ENCODE measurements at regions not wholly inside any gene's neighbourhood (a gene's known extent, or its start where the extent isn't known, plus 50 kb on each side); places are given as distances from the start of the nearest gene placed in this dataset.

DNA sequence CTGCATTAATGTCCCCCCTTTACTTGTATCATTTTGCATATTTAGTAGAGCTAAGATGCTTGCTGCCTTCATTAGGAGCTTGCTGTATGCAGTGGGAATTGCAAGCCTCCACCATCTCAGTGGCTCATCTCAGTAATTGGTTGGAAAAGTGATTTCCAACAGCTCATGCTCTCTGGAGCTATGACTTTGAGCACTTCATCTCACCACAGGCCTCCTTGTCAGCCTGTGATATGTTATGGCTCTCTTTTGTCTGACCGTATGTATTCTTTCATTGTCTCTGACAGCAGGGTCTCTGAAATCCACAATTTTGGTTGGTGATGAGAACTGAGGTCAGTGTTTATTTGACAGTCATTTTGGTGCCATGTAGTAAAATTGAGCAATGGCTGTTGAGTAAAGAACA lies 345.1 kb downstream of the FAT3 start:
- no peaks in the 10 kb centered on the region for H3K36me3 ChIP-seq (ENCODE audit: control insufficient read depth in 2 of 2, insufficient read depth in 2 of 2, low read length in 2 of 2)
- H3K4me1 ChIP-seq (ENCODE audit: control insufficient read depth in 2 of 2, insufficient read depth in 2 of 2, low read length in 2 of 2): no peaks in the 10 kb centered on the region

DNA sequence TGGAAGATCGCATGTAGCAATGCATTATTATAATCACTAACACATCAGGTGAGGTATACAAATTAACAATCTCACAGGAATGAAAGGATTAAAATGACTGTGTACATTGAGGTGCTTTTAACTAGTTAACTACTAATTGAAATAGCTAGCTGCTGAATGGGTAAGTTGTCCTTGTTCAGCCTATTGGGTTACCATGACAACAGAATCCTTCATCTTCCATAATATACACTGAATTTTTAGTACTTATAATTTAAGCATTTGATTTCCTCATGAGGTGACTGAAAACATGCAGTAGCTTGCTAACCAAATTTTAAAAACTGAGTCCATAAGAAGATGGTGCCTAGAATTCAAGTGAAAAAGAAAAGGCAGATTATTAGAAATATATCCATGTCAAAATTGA lies 347.9 kb downstream of the FAT3 start:
- Histone ChIP-seq H3K36me3 (ENCODE audit: control insufficient read depth in 2 of 2, insufficient read depth in 2 of 2, low read length in 2 of 2) (no peaks in the 10 kb centered on the region), H3K9ac (ENCODE audit: low read depth in 1 of 2, low read length in 2 of 2) (no peak overlapping the region), H3K27ac (ENCODE audit: low read depth in 2 of 2, low read length in 2 of 2) (no peak overlapping the region), H3K4me1 (ENCODE audit: control insufficient read depth in 2 of 2, insufficient read depth in 2 of 2, low read length in 2 of 2) (no peaks in the 10 kb centered on the region), H3K9me3 (ENCODE audit: control insufficient read depth in 2 of 2, low read length in 2 of 2) (no peaks in the 10 kb centered on the region), H3K27me3 (ENCODE audit: control insufficient read depth in 2 of 2, insufficient read depth in 2 of 2, low read length in 2 of 2) (no peaks in the 10 kb centered on the region), H3K4me3 (ENCODE audit: low read length in 2 of 2) (no peak overlapping the region)

More for the DNA sequence above, 345.1 kb downstream of the FAT3 start:
- Histone ChIP-seq H3K9ac (ENCODE audit: low read depth in 1 of 2, low read length in 2 of 2) (no peak overlapping the region), H3K27me3 (ENCODE audit: control insufficient read depth in 2 of 2, insufficient read depth in 2 of 2, low read length in 2 of 2) (no peaks in the 10 kb centered on the region), H3K9me3 (ENCODE audit: control insufficient read depth in 2 of 2, low read length in 2 of 2) (no peaks in the 10 kb centered on the region), H3K27ac (ENCODE audit: low read depth in 2 of 2, low read length in 2 of 2) (no peak overlapping the region), H3K4me3 (ENCODE audit: low read length in 2 of 2) (no peak overlapping the region)

DNA sequence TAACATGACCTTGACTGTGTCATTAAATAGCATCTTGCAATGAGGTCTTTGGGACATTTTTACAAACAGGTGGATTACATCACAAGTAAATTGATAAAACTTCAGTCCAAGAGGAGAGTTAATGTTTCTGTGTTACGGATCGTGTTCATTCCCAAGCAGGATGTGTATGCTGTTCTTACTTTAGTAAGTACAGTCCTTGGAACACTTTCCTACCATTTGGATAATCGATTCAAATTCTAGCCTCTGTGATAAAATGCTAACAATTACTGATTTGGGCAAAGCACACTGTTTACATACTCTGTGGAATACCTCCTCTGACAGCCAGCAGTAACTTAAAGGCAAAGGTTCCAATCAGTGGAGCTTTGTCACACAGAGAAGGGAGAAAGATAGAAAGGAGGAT lies 351.7 kb downstream of the FAT3 start:
- Histone ChIP-seq H3K4me1 (ENCODE audit: control insufficient read depth in 2 of 2, insufficient read depth in 2 of 2, low read length in 2 of 2) (no peaks in the 10 kb centered on the region), H3K36me3 (ENCODE audit: control insufficient read depth in 2 of 2, insufficient read depth in 2 of 2, low read length in 2 of 2) (no peaks in the 10 kb centered on the region), H3K27me3 (ENCODE audit: control insufficient read depth in 2 of 2, insufficient read depth in 2 of 2, low read length in 2 of 2) (no peaks in the 10 kb centered on the region)

DNA sequence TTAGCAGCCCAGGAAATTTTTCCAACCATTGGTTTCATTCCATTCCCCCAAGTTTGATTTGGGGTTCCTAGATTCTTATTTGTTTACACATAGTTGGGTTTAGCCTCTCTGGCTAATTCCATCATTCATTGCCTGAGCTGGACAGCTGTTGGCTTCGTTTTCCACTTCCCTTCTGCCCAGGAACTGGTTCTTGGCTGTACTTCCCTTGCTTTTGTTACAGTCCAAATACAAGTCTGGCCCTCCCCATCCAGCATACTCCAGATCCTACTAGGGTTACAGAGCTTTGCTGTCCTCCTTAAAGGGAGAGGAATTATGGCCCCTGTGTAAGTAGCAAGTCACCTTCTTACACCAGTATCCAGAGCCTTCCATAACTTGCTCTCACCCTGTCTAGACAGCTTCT lies 356.3 kb downstream of the FAT3 start:
- no peak overlapping the region for H3K4me3 ChIP-seq (ENCODE audit: low read length in 2 of 2)
- no peaks in the 10 kb centered on the region for H3K27me3 ChIP-seq (ENCODE audit: control insufficient read depth in 2 of 2, insufficient read depth in 2 of 2, low read length in 2 of 2)
- no peaks in the 10 kb centered on the region for H3K4me1 ChIP-seq (ENCODE audit: control insufficient read depth in 2 of 2, insufficient read depth in 2 of 2, low read length in 2 of 2)
- H3K9ac ChIP-seq (ENCODE audit: low read depth in 1 of 2, low read length in 2 of 2): no peak overlapping the region
- no peaks in the 10 kb centered on the region for H3K36me3 ChIP-seq (ENCODE audit: control insufficient read depth in 2 of 2, insufficient read depth in 2 of 2, low read length in 2 of 2)
- no peaks in the 10 kb centered on the region for H3K9me3 ChIP-seq (ENCODE audit: control insufficient read depth in 2 of 2, low read length in 2 of 2)
- H3K27ac ChIP-seq (ENCODE audit: low read depth in 2 of 2, low read length in 2 of 2): no peak overlapping the region

More for the DNA sequence above, 351.7 kb downstream of the FAT3 start:
- Histone ChIP-seq H3K4me3 (ENCODE audit: low read length in 2 of 2) (no peak overlapping the region), H3K27ac (ENCODE audit: low read depth in 2 of 2, low read length in 2 of 2) (no peak overlapping the region), H3K9ac (ENCODE audit: low read depth in 1 of 2, low read length in 2 of 2) (no peak overlapping the region), H3K9me3 (ENCODE audit: control insufficient read depth in 2 of 2, low read length in 2 of 2) (no peaks in the 10 kb centered on the region)

DNA sequence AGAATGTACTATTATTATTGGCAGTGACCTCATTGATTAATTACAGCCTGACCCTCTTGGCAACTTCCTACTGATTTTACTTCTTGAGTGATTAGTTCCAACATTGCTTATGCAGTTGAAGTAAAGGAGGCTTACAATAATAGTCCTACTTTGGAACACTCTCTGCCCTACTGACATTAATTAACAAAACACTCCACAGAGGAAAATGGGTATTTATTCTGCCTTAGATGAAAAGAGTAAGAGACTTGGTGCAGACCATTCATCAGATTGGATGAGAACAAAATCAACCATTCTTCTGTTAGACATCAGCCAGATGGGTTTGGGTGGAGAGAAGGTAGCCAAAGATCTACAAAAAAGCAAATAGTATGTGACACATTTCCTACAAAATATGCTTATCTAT lies 363.8 kb downstream of the FAT3 start:
- Histone ChIP-seq H3K27me3 (ENCODE audit: control insufficient read depth in 2 of 2, insufficient read depth in 2 of 2, low read length in 2 of 2) (no peaks in the 10 kb centered on the region), H3K9ac (ENCODE audit: low read depth in 1 of 2, low read length in 2 of 2) (no peak overlapping the region), H3K27ac (ENCODE audit: low read depth in 2 of 2, low read length in 2 of 2) (no peak overlapping the region), H3K4me1 (ENCODE audit: control insufficient read depth in 2 of 2, insufficient read depth in 2 of 2, low read length in 2 of 2) (no peaks in the 10 kb centered on the region), H3K36me3 (ENCODE audit: control insufficient read depth in 2 of 2, insufficient read depth in 2 of 2, low read length in 2 of 2) (no peaks in the 10 kb centered on the region), H3K9me3 (ENCODE audit: control insufficient read depth in 2 of 2, low read length in 2 of 2) (no peaks in the 10 kb centered on the region), H3K4me3 (ENCODE audit: low read length in 2 of 2) (no peak overlapping the region)

DNA sequence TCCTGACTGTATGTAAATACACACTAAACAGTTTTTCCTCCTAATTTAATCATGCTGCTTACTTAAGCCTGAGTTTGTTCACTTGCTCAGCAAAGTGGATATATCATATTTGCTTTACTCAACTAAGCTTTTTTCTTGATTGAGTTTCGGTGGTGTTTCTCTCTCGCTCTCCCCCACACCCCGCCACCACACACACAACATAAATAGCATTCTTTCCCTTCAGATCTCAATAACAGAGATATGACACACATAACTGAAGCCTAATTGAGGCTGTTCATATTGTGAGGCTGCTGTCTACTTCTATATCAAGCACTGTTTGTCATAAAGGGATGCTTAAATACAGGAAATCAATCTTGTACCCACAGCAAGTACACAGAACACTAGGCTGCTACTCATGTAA lies 364.9 kb downstream of the FAT3 start:
- H3K4me1 ChIP-seq (ENCODE audit: control insufficient read depth in 2 of 2, insufficient read depth in 2 of 2, low read length in 2 of 2): no peaks in the 10 kb centered on the region
- H3K36me3 ChIP-seq (ENCODE audit: control insufficient read depth in 2 of 2, insufficient read depth in 2 of 2, low read length in 2 of 2): no peaks in the 10 kb centered on the region
- H3K27me3 ChIP-seq (ENCODE audit: control insufficient read depth in 2 of 2, insufficient read depth in 2 of 2, low read length in 2 of 2): no peaks in the 10 kb centered on the region
- H3K27ac ChIP-seq (ENCODE audit: low read depth in 2 of 2, low read length in 2 of 2): no peak overlapping the region
- H3K9me3 ChIP-seq (ENCODE audit: control insufficient read depth in 2 of 2, low read length in 2 of 2): no peaks in the 10 kb centered on the region
- no peak overlapping the region for H3K9ac ChIP-seq (ENCODE audit: low read depth in 1 of 2, low read length in 2 of 2)
- no peak overlapping the region for H3K4me3 ChIP-seq (ENCODE audit: low read length in 2 of 2)

DNA sequence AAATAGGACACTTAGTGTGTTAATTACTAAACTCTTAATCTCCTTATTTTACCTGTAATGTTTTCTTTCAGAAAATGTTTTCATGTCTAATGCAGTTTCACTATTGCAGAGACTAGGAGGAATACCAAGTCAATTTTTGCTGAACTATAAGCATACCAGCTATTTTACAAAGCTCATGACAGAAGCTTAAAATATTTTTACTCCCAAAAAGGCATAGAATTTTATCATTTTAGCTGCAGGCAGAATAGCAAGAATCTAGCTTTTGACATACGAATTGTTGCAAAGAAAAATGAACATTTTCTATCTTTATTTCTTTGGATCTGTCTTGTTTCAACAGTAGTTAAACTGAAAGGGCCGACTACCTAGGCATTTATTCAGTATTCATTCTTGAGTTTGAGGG lies 366.9 kb downstream of the FAT3 start:
- no peaks in the 10 kb centered on the region for H3K4me1 ChIP-seq (ENCODE audit: control insufficient read depth in 2 of 2, insufficient read depth in 2 of 2, low read length in 2 of 2)
- no peaks in the 10 kb centered on the region for H3K27me3 ChIP-seq (ENCODE audit: control insufficient read depth in 2 of 2, insufficient read depth in 2 of 2, low read length in 2 of 2)
- H3K9ac ChIP-seq (ENCODE audit: low read depth in 1 of 2, low read length in 2 of 2): no peak overlapping the region
- no peak overlapping the region for H3K27ac ChIP-seq (ENCODE audit: low read depth in 2 of 2, low read length in 2 of 2)
- no peak overlapping the region for H3K4me3 ChIP-seq (ENCODE audit: low read length in 2 of 2)
- H3K9me3 ChIP-seq (ENCODE audit: control insufficient read depth in 2 of 2, low read length in 2 of 2): no peaks in the 10 kb centered on the region
- H3K36me3 ChIP-seq (ENCODE audit: control insufficient read depth in 2 of 2, insufficient read depth in 2 of 2, low read length in 2 of 2): no peaks in the 10 kb centered on the region

DNA sequence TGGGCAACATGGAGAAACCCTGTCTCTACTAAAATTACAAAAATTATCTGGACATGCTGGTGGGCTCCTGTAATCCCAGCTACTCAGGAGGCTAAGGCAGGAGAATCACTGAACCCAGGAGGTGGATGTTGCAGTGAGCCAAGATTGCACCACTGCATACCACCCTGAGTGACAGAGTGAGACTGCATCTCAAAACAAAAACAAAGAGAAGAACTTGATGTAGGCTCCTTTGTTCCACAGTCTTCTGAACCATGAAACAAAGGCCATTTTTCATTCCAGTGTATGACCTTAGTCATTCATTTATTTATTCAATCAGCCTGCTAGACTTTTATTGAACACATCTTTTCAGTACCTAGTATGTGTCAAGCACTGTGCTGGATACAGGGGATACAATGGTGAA lies 369.6 kb downstream of the FAT3 start:
- no peaks in the 10 kb centered on the region for H3K27me3 ChIP-seq (ENCODE audit: control insufficient read depth in 2 of 2, insufficient read depth in 2 of 2, low read length in 2 of 2)
- no peaks in the 10 kb centered on the region for H3K9me3 ChIP-seq (ENCODE audit: control insufficient read depth in 2 of 2, low read length in 2 of 2)
- no peaks in the 10 kb centered on the region for H3K4me1 ChIP-seq (ENCODE audit: control insufficient read depth in 2 of 2, insufficient read depth in 2 of 2, low read length in 2 of 2)
- no peak overlapping the region for H3K27ac ChIP-seq (ENCODE audit: low read depth in 2 of 2, low read length in 2 of 2)
- H3K4me3 ChIP-seq (ENCODE audit: low read length in 2 of 2): no peak overlapping the region
- H3K36me3 ChIP-seq (ENCODE audit: control insufficient read depth in 2 of 2, insufficient read depth in 2 of 2, low read length in 2 of 2): no peaks in the 10 kb centered on the region
- no peak overlapping the region for H3K9ac ChIP-seq (ENCODE audit: low read depth in 1 of 2, low read length in 2 of 2)

DNA sequence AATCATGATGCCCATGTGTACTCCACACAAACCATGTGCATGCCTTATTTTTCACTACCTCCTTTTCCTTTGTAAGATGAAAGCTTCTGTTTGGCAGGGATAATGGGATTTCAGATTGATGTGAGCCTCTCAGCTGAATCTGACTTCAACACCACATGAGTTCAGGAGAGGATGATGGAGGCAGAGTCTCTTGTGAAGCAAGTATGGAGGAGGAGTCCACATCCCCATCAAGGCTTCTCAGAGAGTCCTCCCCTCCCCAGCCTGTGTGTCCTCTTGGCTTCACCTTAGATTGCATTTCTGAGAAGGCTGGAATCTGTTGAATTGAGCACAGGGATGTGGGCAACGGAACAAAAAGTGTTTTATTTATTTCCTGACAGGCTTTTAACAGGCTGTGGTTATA lies 370.4 kb downstream of the FAT3 start:
- Histone ChIP-seq H3K9me3 (ENCODE audit: control insufficient read depth in 2 of 2, low read length in 2 of 2) (no peaks in the 10 kb centered on the region), H3K27ac (ENCODE audit: low read depth in 2 of 2, low read length in 2 of 2) (no peak overlapping the region)

DNA sequence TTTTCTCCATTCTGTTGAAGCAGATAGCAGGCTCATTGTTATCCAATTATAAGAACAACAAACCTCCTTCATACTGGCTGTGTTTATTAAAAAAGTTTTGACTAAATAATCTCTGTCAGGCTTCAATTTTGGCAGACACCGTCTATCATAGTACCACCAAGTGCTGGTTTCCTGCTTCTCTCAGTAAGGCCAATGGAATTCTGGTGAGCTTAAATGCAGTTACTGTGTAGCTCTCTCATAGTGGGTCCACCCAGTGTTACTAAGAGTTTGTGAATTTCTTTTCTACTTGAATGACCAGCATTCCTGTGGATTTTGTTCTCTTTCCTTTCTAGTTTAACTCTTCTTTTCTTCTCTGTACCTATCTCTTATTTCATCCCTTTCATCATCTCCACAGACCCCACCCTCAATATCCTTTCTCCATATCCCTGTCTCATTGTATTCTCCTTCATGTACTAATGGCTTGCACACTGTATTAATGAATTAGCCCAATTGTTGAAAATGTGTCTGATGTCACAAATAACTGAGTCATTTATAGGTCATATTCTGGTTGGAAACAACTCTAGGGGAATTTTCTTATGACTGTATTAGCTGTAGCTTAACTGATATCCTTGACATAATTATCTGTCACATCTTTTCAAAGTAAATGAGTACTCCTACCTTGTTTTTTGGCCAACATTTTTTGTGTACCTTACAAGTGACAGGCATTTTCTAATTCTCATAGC lies 372.1 kb downstream of the FAT3 start:
- Histone ChIP-seq H3K4me3 (ENCODE audit: low read length in 2 of 2) (no peak overlapping the region), H3K27me3 (ENCODE audit: control insufficient read depth in 2 of 2, insufficient read depth in 2 of 2, low read length in 2 of 2) (no peaks in the 10 kb centered on the region)

More for the DNA sequence above, 370.4 kb downstream of the FAT3 start:
- H3K27me3 ChIP-seq (ENCODE audit: control insufficient read depth in 2 of 2, insufficient read depth in 2 of 2, low read length in 2 of 2): no peaks in the 10 kb centered on the region
- no peak overlapping the region for H3K9ac ChIP-seq (ENCODE audit: low read depth in 1 of 2, low read length in 2 of 2)
- no peaks in the 10 kb centered on the region for H3K36me3 ChIP-seq (ENCODE audit: control insufficient read depth in 2 of 2, insufficient read depth in 2 of 2, low read length in 2 of 2)
- no peak overlapping the region for H3K4me3 ChIP-seq (ENCODE audit: low read length in 2 of 2)
- H3K4me1 ChIP-seq (ENCODE audit: control insufficient read depth in 2 of 2, insufficient read depth in 2 of 2, low read length in 2 of 2): no peaks in the 10 kb centered on the region

DNA sequence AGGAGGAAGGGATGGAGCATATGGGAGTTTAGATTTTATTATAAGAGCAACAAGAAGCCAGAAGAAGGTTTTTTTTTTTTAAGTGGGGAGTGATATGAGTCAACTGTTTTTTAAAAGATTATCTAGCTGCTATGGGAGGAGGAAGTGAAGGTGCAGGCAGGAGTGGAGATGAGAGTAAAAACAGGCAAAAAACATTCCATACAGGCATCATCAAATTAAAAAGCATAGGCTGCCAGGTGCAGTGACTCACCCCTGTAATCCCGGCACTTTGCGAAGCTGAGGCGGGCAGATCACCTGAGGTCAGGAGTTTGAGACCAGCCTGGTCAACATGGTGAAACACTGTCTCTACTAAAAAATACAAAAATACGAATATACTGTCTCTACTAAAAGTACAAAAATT lies 368.4 kb upstream of the MTNR1B start:
- Histone ChIP-seq H3K36me3 (ENCODE audit: control insufficient read depth in 2 of 2, insufficient read depth in 2 of 2, low read length in 2 of 2) (no peaks in the 10 kb centered on the region), H3K27ac (ENCODE audit: low read depth in 2 of 2, low read length in 2 of 2) (no peak overlapping the region), H3K9me3 (ENCODE audit: control insufficient read depth in 2 of 2, low read length in 2 of 2) (no peaks in the 10 kb centered on the region), H3K27me3 (ENCODE audit: control insufficient read depth in 2 of 2, insufficient read depth in 2 of 2, low read length in 2 of 2) (no peaks in the 10 kb centered on the region), H3K4me3 (ENCODE audit: low read length in 2 of 2) (no peak overlapping the region), H3K4me1 (ENCODE audit: control insufficient read depth in 2 of 2, insufficient read depth in 2 of 2, low read length in 2 of 2) (no peaks in the 10 kb centered on the region), H3K9ac (ENCODE audit: low read depth in 1 of 2, low read length in 2 of 2) (no peak overlapping the region)

More for the DNA sequence above, 372.1 kb downstream of the FAT3 start:
- H3K9me3 ChIP-seq (ENCODE audit: control insufficient read depth in 2 of 2, low read length in 2 of 2): no peaks in the 10 kb centered on the region
- H3K27ac ChIP-seq (ENCODE audit: low read depth in 2 of 2, low read length in 2 of 2): no peak overlapping the region
- no peaks in the 10 kb centered on the region for H3K4me1 ChIP-seq (ENCODE audit: control insufficient read depth in 2 of 2, insufficient read depth in 2 of 2, low read length in 2 of 2)
- no peaks in the 10 kb centered on the region for H3K36me3 ChIP-seq (ENCODE audit: control insufficient read depth in 2 of 2, insufficient read depth in 2 of 2, low read length in 2 of 2)
- H3K9ac ChIP-seq (ENCODE audit: low read depth in 1 of 2, low read length in 2 of 2): no peak overlapping the region
